Astrocyte of the cerebellum (primary cell): ENCODE measurements at regions not wholly inside any gene's neighbourhood (a gene's known extent, or its start where the extent isn't known, plus 50 kb on each side); places are given as distances from the start of the nearest gene placed in this dataset.
A peak's percentile ranks its signal among the peaks of the same experiment; 100 is the strongest.

Experiments used
- DNase-seq: peaks from one replicate; pipeline ENCODE4 v3.0.0-alpha.2; 2011; ENCODE audit warnings: low read depth
- H3K4me3 ChIP-seq: 2 replicates; pipeline ENCODE4 v1.5.1; 2011; ENCODE audit warnings: mild to moderate bottlenecking, low read depth, low read length, moderate library complexity
- CTCF ChIP-seq: IDR thresholded peaks from 2 replicates; pipeline ENCODE4 v1.5.1; 2012; ENCODE audit warnings: low read length, low read depth, moderate library complexity, mild to moderate bottlenecking; ENCODE audit errors: missing control alignments
- in situ Hi-C: cut with HindIII; loops from 2 replicates; pipeline ENCODE4 v1.10.0; 2017; ENCODE audit warnings: low sequenced_read_pairs

- in situ Hi-C loops, result no loop called here
Measured at GRCh38 chr3:22585504-22585903, 617.6 kb upstream of the UBE2E2 start.

GRCh38 chr3:22585911-22586310 lies 617.2 kb upstream of the UBE2E2 start:
- no peak for TF ChIP-seq CTCF
- in situ Hi-C loops, result no loop called here
- H3K4me3 ChIP-seq, result no peak overlapping the region
- no peak for DNase-seq

More at GRCh38 chr3:22585504-22585903, 617.6 kb upstream of the UBE2E2 start:
- no peak overlapping the region for H3K4me3 ChIP-seq
- no peak for TF ChIP-seq CTCF
- DNase-seq, result peak; percentile 42

GRCh38 chr3:22587446-22587845 lies 615.7 kb upstream of the UBE2E2 start:
- in situ Hi-C loops, result no loop called here

GRCh38 chr3:22593638-22594037 lies 609.5 kb upstream of the UBE2E2 start:
- in situ Hi-C loops, result no loop called here
- no peak for DNase-seq
- TF ChIP-seq CTCF, result no peak
- H3K4me3 ChIP-seq, result no peak overlapping the region

More at GRCh38 chr3:22587446-22587845, 615.7 kb upstream of the UBE2E2 start:
- no peak for TF ChIP-seq CTCF
- no peak for DNase-seq
- no peak overlapping the region for H3K4me3 ChIP-seq

- TF ChIP-seq CTCF, result no peak
- in situ Hi-C loops, result no loop called here
Measured at GRCh38 chr3:22594990-22595389, 608.1 kb upstream of the UBE2E2 start.

GRCh38 chr3:22606461-22606860 lies 596.7 kb upstream of the UBE2E2 start:
- in situ Hi-C loops, result no loop called here
- DNase-seq, result no peak
- H3K4me3 ChIP-seq, result no peak overlapping the region
- TF ChIP-seq CTCF, result no peak

More at GRCh38 chr3:22594990-22595389, 608.1 kb upstream of the UBE2E2 start:
- H3K4me3 ChIP-seq, result no peak overlapping the region
- no peak for DNase-seq

GRCh38 chr3:22606938-22607337 lies 596.2 kb upstream of the UBE2E2 start:
- TF ChIP-seq CTCF, result no peak
- no peak for DNase-seq
- in situ Hi-C loops, result no loop called here
- H3K4me3 ChIP-seq, result no peak overlapping the region
